K562 (cell line): ENCODE measurements at regions not wholly inside any gene's neighbourhood (a gene's known extent, or its start where the extent isn't known, plus 50 kb on each side); places are given as distances from the start of the nearest gene placed in this dataset.

Experiments
- ATAC-seq: fragments of 200-7000 bp; cut with Tn5 transposase; 3 replicates; pipeline ENCODE4 v1.9.1; 2020; ENCODE audit warnings: moderate library complexity
- BruUV-seq: library from RNA; stranded (reverse); fragments of 400-500 nt; replicated peaks from 2 replicates; lab custom pipeline; 2021; lab: Mats Ljungman, UMichigan
- CTCF ChIA-PET: fragments of 300-600 bp; formaldehyde crosslinking; extraction: SDS; loops from one replicate; lab custom pipeline; 2021; ENCODE audit warnings: low intra/inter-chr PET ratio; lab: Yijun Ruan, JAX
- POLR2A ChIA-PET: fragments of 300-600, 350-650 bp; sonication (Branson Sonifier 250); formaldehyde crosslinking; extraction: SDS; loops from one replicate; lab custom pipeline; 2021; ENCODE audit warnings: antibody characterized with exemption, inconsistent platforms; lab: Yijun Ruan, JAX
- DNase-seq, 4 experiments: peaks; one replicate each; pipeline versions ENCODE4 v3.0.0 to v3.0.0-alpha.2; 2011 to 2018; ENCODE audit warnings: low spot score in 3 of 4, mixed read lengths in 3 of 4; ENCODE audit errors: extremely low read depth in 1 of 4
- FAIRE-seq: peaks from 2 replicates; lab custom pipeline; 2011; peaks lifted over from hg19 to GRCh38; lab: Jason Lieb, UNC
- H2AFZ ChIP-seq: 2 replicates; pipeline ENCODE4 v1.6.0; 2011; ENCODE audit warnings: low read depth, low read length, control low read depth, inconsistent platforms
- H3K27ac ChIP-seq: fragments of 200-600 bp; 3 replicates; pipeline ENCODE4 v1.8.0; 2011; ENCODE audit warnings: low read depth, mild to moderate bottlenecking, control low read depth, inconsistent platforms, low read length, moderate library complexity, mixed read lengths; ENCODE audit errors: extremely low read depth
- H3K27me3 ChIP-seq, 2 experiments: fragments of 300-600 bp in 1 of 2; 2 replicates in 1 of 2; 3 replicates in 1 of 2; pipeline versions ENCODE4 v1.6.0 to v1.8.0; 2011; ENCODE audit warnings: inconsistent platforms in 2 of 2, low read length in 2 of 2, mild to moderate bottlenecking in 1 of 2, mixed read lengths in 1 of 2, moderate library complexity in 1 of 2; ENCODE audit not compliant: control insufficient read depth in 2 of 2, insufficient read depth in 2 of 2
- H3K36me3 ChIP-seq: fragments of 300-600 bp; 3 replicates; pipeline ENCODE4 v1.8.0; 2011; ENCODE audit warnings: mild to moderate bottlenecking, low read length, inconsistent platforms; ENCODE audit not compliant: control insufficient read depth, insufficient read depth
- H3K4me1 ChIP-seq, 2 experiments: fragments of 200-600 bp in 1 of 2; replicated peaks in 1 of 2; 2 replicates in 1 of 2; 3 replicates in 1 of 2; pipeline versions ENCODE4 v1.5.1 to v1.8.0; 2011; ENCODE audit warnings: inconsistent platforms in 2 of 2, low read length in 2 of 2, mild to moderate bottlenecking in 1 of 2, mixed read lengths in 1 of 2, moderate library complexity in 1 of 2; ENCODE audit not compliant: control insufficient read depth in 2 of 2, insufficient read depth in 2 of 2
- H3K4me2 ChIP-seq: 2 replicates; pipeline ENCODE4 v1.6.1; 2011; ENCODE audit warnings: low read length, control low read depth, inconsistent platforms, mixed read lengths; ENCODE audit not compliant: insufficient read depth
- H3K4me3 ChIP-seq: fragments of 200-600 bp; sonication (generic), shearing (Covaris generic); 2 replicates; pipeline ENCODE4 v1.5.1; 2016; ENCODE audit warnings: control low read depth, inconsistent platforms
- H3K79me2 ChIP-seq: fragments of 200-600 bp; 3 replicates; pipeline ENCODE4 v1.8.0; 2011; ENCODE audit warnings: low read length, inconsistent platforms; ENCODE audit not compliant: control insufficient read depth, insufficient read depth
- H3K9ac ChIP-seq, 2 experiments: 2 replicates each; pipeline versions ENCODE4 v1.6.0 to v1.6.1; 2011; ENCODE audit warnings: low read depth in 2 of 2, low read length in 2 of 2, control low read depth in 1 of 2, inconsistent platforms in 1 of 2, mild to moderate bottlenecking in 1 of 2, mixed read lengths in 1 of 2; ENCODE audit not compliant: insufficient read depth in 1 of 2
- H3K9me1 ChIP-seq: one replicate; pipeline ENCODE4 v1.6.0; 2011; ENCODE audit warnings: inconsistent platforms, mild to moderate bottlenecking, low read length, moderate library complexity; ENCODE audit not compliant: control insufficient read depth, insufficient read depth
- H3K9me3 ChIP-seq: replicated peaks from 2 replicates; pipeline ENCODE4 v1.5.1; 2011; ENCODE audit warnings: low read depth, low read length, inconsistent platforms; ENCODE audit not compliant: control insufficient read depth, insufficient read depth
- H4K20me1 ChIP-seq: replicated peaks from 2 replicates; pipeline ENCODE4 v1.6.1; 2011; ENCODE audit warnings: low read length, inconsistent platforms, mixed read lengths; ENCODE audit not compliant: control insufficient read depth, insufficient read depth
- CBX1 ChIP-seq: sonication (generic); IDR thresholded peaks from 2 replicates; pipeline ENCODE4 v1.6.1; 2016; ENCODE audit warnings: antibody characterized with exemption, low read depth, mild to moderate bottlenecking
- FOSL1 ChIP-seq: fragments of 200-800 bp; sonication (Bioruptor generic); conservative IDR thresholded peaks from 2 replicates; pipeline ENCODE4 v1.6.1; 2016; ENCODE audit warnings: missing genetic modification characterization, missing compliant biosample characterization
- KDM5B ChIP-seq: fragments of 200-600 bp; sonication (generic); IDR thresholded peaks from 2 replicates; pipeline ENCODE4 v1.6.1; 2012; ENCODE audit warnings: low read depth, mild to moderate bottlenecking, moderate library complexity, low read length, control low read depth, inconsistent platforms; ENCODE audit not compliant: insufficient replicate concordance
- NCOA1 ChIP-seq: fragments of 450-650 bp; IDR thresholded peaks from 2 replicates; pipeline ENCODE4 v1.6.1; 2016; ENCODE audit warnings: low read depth
- RFX7 ChIP-seq: fragments of 250-450 bp; sonication (Bioruptor Pico); IDR thresholded peaks from 2 replicates; pipeline ENCODE4 v1.5.1; 2021; ENCODE audit warnings: mild to moderate bottlenecking
- ZNF217 ChIP-seq: sonication (generic); formaldehyde crosslinking; IDR thresholded peaks from 2 replicates; pipeline ENCODE4 v1.8.0; 2022; ENCODE audit warnings: mild to moderate bottlenecking, missing genetic modification reagents
- ZNF76 ChIP-seq: fragments of 250-450 bp; sonication (Bioruptor Pico); IDR thresholded peaks from 2 replicates; pipeline ENCODE4 v1.4.0; 2020; ENCODE audit warnings: mild to moderate bottlenecking, moderate library complexity, borderline replicate concordance
- in situ Hi-C: fragments of 300-500 bp; cut with MboI; formaldehyde crosslinking; loops from 4 replicates; pipeline ENCODE4 v1.15.0; 2018; ENCODE audit warnings: inconsistent platforms, mixed read lengths
- intact Hi-C: fragments of 100-400 bp; cut with micrococcal nuclease; formaldehyde crosslinking; loops from 2 replicates; pipeline ENCODE4 v1.14.2; 2022
- TF ChIP-seq, protein P1 (sequence below): sonication (generic); formaldehyde crosslinking; IDR thresholded peaks from 2 replicates; pipeline ENCODE4 v1.8.0; 2022; ENCODE audit warnings: mild to moderate bottlenecking, missing genetic modification reagents
- TF ChIP-seq, protein P2 (sequence below): fragments of 250-450 bp; sonication (Bioruptor Pico); IDR thresholded peaks from 2 replicates; pipeline ENCODE4 v1.8.0; 2021; ENCODE audit warnings: moderate library complexity, mild to moderate bottlenecking, inconsistent platforms

DNA sequence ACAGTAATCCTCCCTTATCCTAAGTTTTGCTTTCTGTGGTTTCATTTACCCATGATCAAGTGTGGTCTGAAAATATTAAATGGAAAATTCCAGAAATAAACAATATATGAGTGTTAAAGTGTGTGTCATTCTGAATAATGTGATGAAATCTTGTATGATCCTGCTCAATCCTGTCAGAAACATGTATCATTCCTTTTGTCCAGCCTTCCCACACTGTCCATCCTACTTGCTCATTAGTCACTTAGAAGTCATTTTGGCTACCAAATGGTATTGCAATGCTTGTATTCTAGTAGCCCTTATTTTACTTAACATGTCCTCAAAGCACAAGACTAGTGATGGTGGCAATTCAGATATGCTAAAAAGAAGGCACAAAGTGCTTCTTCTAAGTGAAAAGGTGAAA is 1211.2 kb upstream of the SORCS1 start:
- intact Hi-C loops = no loop called here
- Histone ChIP-seq H3K27me3 (no peaks in the 10 kb centered on the region), H3K9me1 (no peaks in the 10 kb centered on the region), H3K27ac (no peak overlapping the region), H3K4me3 (no peak overlapping the region), H3K4me2 (no peak overlapping the region), H3K9ac (no peak overlapping the region), H3K79me2 (no peaks in the 10 kb centered on the region), H3K4me1 (no peaks in the 10 kb centered on the region), H4K20me1 (no peaks in the 10 kb centered on the region), H3K9me3 (no peaks in the 10 kb centered on the region), H3K36me3 (no peaks in the 10 kb centered on the region), H2AFZ (no peak overlapping the region)
- FAIRE-seq = no peak
- ChIA-PET CTCF (no interaction called here), POLR2A (no interaction called here)
- in situ Hi-C loops = no loop called here
- no TSS peak for BruUV-seq
- ATAC-seq = no peak
- no peak for DNase-seq
- TF ChIP-seq RFX7 (CRISPR knock-in tag) (no peak), ZNF76 (no peak), KDM5B (no peak), NCOA1 (no peak), CBX1 (no peak), ZNF217 (CRISPR knock-in tag) (no peak), FOSL1 (tag) (no peak)
- TF ChIP-seq, protein P1, sequence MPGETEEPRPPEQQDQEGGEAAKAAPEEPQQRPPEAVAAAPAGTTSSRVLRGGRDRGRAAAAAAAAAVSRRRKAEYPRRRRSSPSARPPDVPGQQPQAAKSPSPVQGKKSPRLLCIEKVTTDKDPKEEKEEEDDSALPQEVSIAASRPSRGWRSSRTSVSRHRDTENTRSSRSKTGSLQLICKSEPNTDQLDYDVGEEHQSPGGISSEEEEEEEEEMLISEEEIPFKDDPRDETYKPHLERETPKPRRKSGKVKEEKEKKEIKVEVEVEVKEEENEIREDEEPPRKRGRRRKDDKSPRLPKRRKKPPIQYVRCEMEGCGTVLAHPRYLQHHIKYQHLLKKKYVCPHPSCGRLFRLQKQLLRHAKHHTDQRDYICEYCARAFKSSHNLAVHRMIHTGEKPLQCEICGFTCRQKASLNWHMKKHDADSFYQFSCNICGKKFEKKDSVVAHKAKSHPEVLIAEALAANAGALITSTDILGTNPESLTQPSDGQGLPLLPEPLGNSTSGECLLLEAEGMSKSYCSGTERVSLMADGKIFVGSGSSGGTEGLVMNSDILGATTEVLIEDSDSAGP (CRISPR knock-in tag) = no peak
- TF ChIP-seq, protein P2, sequence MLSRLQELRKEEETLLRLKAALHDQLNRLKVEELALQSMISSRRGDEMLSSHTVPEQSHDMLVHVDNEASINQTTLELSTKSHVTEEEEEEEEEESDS (CRISPR knock-in tag) = no peak
